HG02678 (cell line): ENCODE measurements at regions not wholly inside any gene's neighbourhood (a gene's known extent, or its start where the extent isn't known, plus 50 kb on each side); places are given as distances from the start of the nearest gene placed in this dataset.

ENCODE experiments used
- ATAC-seq: cut with Tn5 transposase; IDR thresholded peaks from one replicate; pipeline ENCODE4 v1.9.1; 2021; ENCODE audit warnings: mild to moderate bottlenecking, moderate library complexity; ENCODE audit not compliant: unreplicated experiment

- no peak for ATAC-seq
These were observed 477.7 kb upstream of the TPK1 start for GRCh38 chr7:145313551-145313950.

GRCh38 chr7:145293754-145294153 lies 457.9 kb upstream of the TPK1 start:
- no peak for ATAC-seq

- no peak for ATAC-seq
These were observed 457.4 kb upstream of the TPK1 start for GRCh38 chr7:145293228-145293701.

- ATAC-seq: no peak
These were observed 453.5 kb upstream of the TPK1 start for GRCh38 chr7:145289384-145289783.

GRCh38 chr7:145276118-145276517 lies 440.3 kb upstream of the TPK1 start:
- ATAC-seq: no peak

- ATAC-seq: no peak
These were observed 433.7 kb upstream of the TPK1 start for GRCh38 chr7:145269418-145270161.

- ATAC-seq: no peak
These were observed 429.3 kb upstream of the TPK1 start for GRCh38 chr7:145265180-145265579.

GRCh38 chr7:145263886-145264285 lies 428.0 kb upstream of the TPK1 start:
- ATAC-seq: no peak

- no peak for ATAC-seq
These were observed 416.2 kb upstream of the TPK1 start for GRCh38 chr7:145252031-145252430.

- ATAC-seq: no peak
These were observed 388.9 kb upstream of the TPK1 start for GRCh38 chr7:145224775-145225174.

GRCh38 chr7:145219461-145219860 lies 383.6 kb upstream of the TPK1 start:
- ATAC-seq: no peak

GRCh38 chr7:145216866-145217265 lies 381.0 kb upstream of the TPK1 start:
- no peak for ATAC-seq

- ATAC-seq: no peak
These were observed 376.2 kb upstream of the TPK1 start for GRCh38 chr7:145212050-145212449.

- no peak for ATAC-seq
These were observed 375.4 kb upstream of the TPK1 start for GRCh38 chr7:145211211-145211610.

- ATAC-seq: no peak
These were observed 358.1 kb upstream of the TPK1 start for GRCh38 chr7:145193951-145194350.

- no peak for ATAC-seq
These were observed 349.1 kb upstream of the TPK1 start for GRCh38 chr7:145184956-145185355.

- no peak for ATAC-seq
These were observed 347.2 kb upstream of the TPK1 start for GRCh38 chr7:145183069-145183468.

- ATAC-seq: no peak
These were observed 339.5 kb upstream of the TPK1 start for GRCh38 chr7:145175366-145175765.

- no peak for ATAC-seq
These were observed 334.1 kb upstream of the TPK1 start for GRCh38 chr7:145169908-145170307.

GRCh38 chr7:145168879-145169278 lies 333.0 kb upstream of the TPK1 start:
- no peak for ATAC-seq

- ATAC-seq: no peak
These were observed 332.6 kb upstream of the TPK1 start for GRCh38 chr7:145168427-145168826.

GRCh38 chr7:145156834-145157233 lies 321.0 kb upstream of the TPK1 start:
- ATAC-seq: no peak

- no peak for ATAC-seq
These were observed 316.7 kb upstream of the TPK1 start for GRCh38 chr7:145152589-145152988.
